ENCODE measurements at regions not wholly inside any gene's neighbourhood (a gene's known extent, or its start where the extent isn't known, plus 50 kb on each side); places are given as distances from the start of the nearest gene placed in this dataset.

- H3K4me1 Mint-ChIP-seq, result peaks cover 12 to 17% of the 10 kb centered on the region in 2 experiments
- no peak for TF ChIP-seq CTCF (conservative IDR thresholded peaks at IDR 0.05)
- Histone ChIP-seq H3K56ac (ENCODE audit: insufficient read length, low read depth, low read length) (no peak overlapping the region), H3K79me2 (ENCODE audit: insufficient read depth, low read length) (no peaks in the 10 kb centered on the region), H4K91ac (ENCODE audit: insufficient read length, low read depth, low read length) (no peak overlapping the region), H2AFZ (ENCODE audit: low read length) (no peak overlapping the region), H2BK15ac (ENCODE audit: low read depth, low read length) (no peak overlapping the region), H3K18ac (ENCODE audit: insufficient read length, low read depth, low read length) (no peak overlapping the region), H4K20me1 (ENCODE audit: control insufficient read depth, insufficient read depth, insufficient read length) (no peaks in the 10 kb centered on the region), H4K8ac (replicated peaks; ENCODE audit: insufficient read length, low read depth, low read length) (no peak overlapping the region), H3K4me1 (ENCODE audit: insufficient read depth, low read length) (no peaks in the 10 kb centered on the region), H3K23ac (ENCODE audit: insufficient read length, low read depth, low read length) (no peak overlapping the region), H2AK5ac (ENCODE audit: insufficient read length, low read length) (no peak overlapping the region), H2BK20ac (ENCODE audit: low read depth, low read length, poor library complexity, severe bottlenecking) (no peak overlapping the region), H2BK12ac (ENCODE audit: insufficient read length, low read depth, low read length) (no peak overlapping the region), H3K14ac (ENCODE audit: insufficient read depth, low read length) (no peak overlapping the region), H3K79me1 (ENCODE audit: insufficient read depth, low read depth, low read length, poor library complexity, severe bottlenecking) (no peaks in the 10 kb centered on the region), H3K23me2 (ENCODE audit: insufficient read length, low read depth, low read length, poor library complexity, severe bottlenecking) (no peaks in the 10 kb centered on the region), H3K4ac (ENCODE audit: low read depth, low read length) (no peak overlapping the region), H3T11ph (ENCODE audit: low read length) (no peak overlapping the region), H4K5ac (ENCODE audit: insufficient read length, low read depth, low read length) (no peak overlapping the region), H3K27me3 (ENCODE audit: insufficient read depth, low read length) (no peaks in the 10 kb centered on the region), H2BK120ac (ENCODE audit: low read depth, low read length, poor library complexity, severe bottlenecking) (no peak overlapping the region), H2BK5ac (ENCODE audit: insufficient read length, low read length) (no peak overlapping the region), H3K9me3 (ENCODE audit: control insufficient read depth, low read depth, low read length) (no peaks in the 10 kb centered on the region), H3K9ac (ENCODE audit: extremely low read depth, insufficient read length, low read length) (no peak overlapping the region), H3K27ac (ENCODE audit: insufficient read length, low read depth, low read length) (no peak overlapping the region), H3K4me2 (ENCODE audit: insufficient read depth, insufficient read length, low read length) (no peak overlapping the region)
- no peaks in the 10 kb centered on the region for H3K27me3 Mint-ChIP-seq (ENCODE audit: low read depth)
- no peak for DNase-seq
- H3K9me3 Mint-ChIP-seq, result no peaks in the 10 kb centered on the region
- WGBS (ENCODE audit: extremely low coverage, insufficient read length, low lambda C conversion rate), result no CpG with 5 or more reads among the region's 6 CpGs
- no peak overlapping the region for H3K27ac Mint-ChIP-seq
- H3K4me3 Mint-ChIP-seq, result no peak overlapping the region
- H3K36me3 Mint-ChIP-seq (ENCODE audit: insufficient read depth in 1 of 3, low read depth in 3 of 3), result no peaks in the 10 kb centered on the region
Measured at GRCh38 chr1:84750110-84750730, 60.0 kb upstream of the SSX2IP start.

All from H9 (cell line).